Endothelial cell of umbilical vein (primary cell): ENCODE measurements at regions not wholly inside any gene's neighbourhood (a gene's known extent, or its start where the extent isn't known, plus 50 kb on each side); places are given as distances from the start of the nearest gene placed in this dataset.

Experiments used
- BruUV-seq: library from RNA; stranded (reverse); fragments of 400-500 nt; replicated peaks from 2 replicates; lab custom pipeline; 2021; lab: Mats Ljungman, UMichigan
- CTCF ChIA-PET: fragments of 300-600, 350-600 bp; sonication (Branson Sonifier 250); formaldehyde crosslinking; loops from one replicate; lab custom pipeline; 2021; ENCODE audit warnings: antibody characterized with exemption, inconsistent platforms; lab: Charles Lee
- POLR2A ChIA-PET: fragments of 300-600, 350-600 bp; sonication (Branson Sonifier 250); formaldehyde crosslinking; loops from one replicate; lab custom pipeline; 2021; ENCODE audit warnings: antibody characterized with exemption, inconsistent platforms; lab: Charles Lee
- DNase-seq: peaks from one replicate; pipeline ENCODE4 v3.0.0-alpha.2; 2011; ENCODE audit warnings: low read depth, low spot score
- FAIRE-seq: peaks from 2 replicates; lab custom pipeline; 2011; peaks lifted over from hg19 to GRCh38; lab: Jason Lieb, UNC
- H2AFZ ChIP-seq: 2 replicates; pipeline ENCODE4 v1.6.0; 2012; ENCODE audit warnings: low read depth, low read length, control low read depth, inconsistent platforms
- H3K27ac ChIP-seq: 2 replicates; pipeline ENCODE4 v1.5.1; 2011; ENCODE audit warnings: low read depth, mild to moderate bottlenecking, control low read depth, low read length, moderate library complexity; ENCODE audit not compliant: insufficient read depth
- H3K27me3 ChIP-seq, 2 experiments: 2 replicates each; pipeline versions ENCODE4 v1.6.0 to v1.6.1; 2011; ENCODE audit warnings: low read length in 2 of 2, mixed read lengths in 1 of 2; ENCODE audit not compliant: control insufficient read depth in 2 of 2, insufficient read depth in 2 of 2
- H3K36me3 ChIP-seq, 2 experiments: 2 replicates in 1 of 2; 3 replicates in 1 of 2; pipeline ENCODE4 v1.5.1; 2011; ENCODE audit warnings: low read length in 2 of 2, mild to moderate bottlenecking in 1 of 2, moderate library complexity in 1 of 2; ENCODE audit not compliant: control insufficient read depth in 2 of 2, insufficient read depth in 2 of 2; ENCODE audit errors: extremely low read depth in 1 of 2
- H3K4me1 ChIP-seq: 3 replicates; pipeline ENCODE4 v1.5.1; 2011; ENCODE audit warnings: mild to moderate bottlenecking, low read length; ENCODE audit not compliant: control insufficient read depth, insufficient read depth; ENCODE audit errors: extremely low read depth
- H3K4me2 ChIP-seq: 2 replicates; pipeline ENCODE4 v1.6.1; 2011; ENCODE audit warnings: low read length, control low read depth, mixed read lengths; ENCODE audit not compliant: insufficient read depth
- H3K4me3 ChIP-seq, 3 experiments: fragments of 200-600 bp in 1 of 3; sonication (generic), shearing (Covaris generic) in 1 of 3; replicated peaks in 1 of 3; 2 replicates each; pipeline ENCODE4 v1.5.1; 2011 to 2016; ENCODE audit warnings: control low read depth in 3 of 3, low read length in 3 of 3, mild to moderate bottlenecking in 2 of 3, inconsistent platforms in 1 of 3, low read depth in 1 of 3, moderate library complexity in 1 of 3; ENCODE audit not compliant: insufficient read depth in 1 of 3
- H3K79me2 ChIP-seq: 2 replicates; pipeline ENCODE4 v1.6.0; 2012; ENCODE audit warnings: low read length, inconsistent platforms; ENCODE audit not compliant: control insufficient read depth, insufficient read depth
- H3K9ac ChIP-seq: replicated peaks from 2 replicates; pipeline ENCODE3; 2011; ENCODE audit warnings: low read length, control low read depth; ENCODE audit not compliant: insufficient read depth; ENCODE audit errors: extremely low read depth
- H3K9me1 ChIP-seq: replicated peaks from 3 replicates; pipeline ENCODE4 v1.6.0; 2011; ENCODE audit warnings: mild to moderate bottlenecking, low read length; ENCODE audit not compliant: control insufficient read depth, insufficient read depth; ENCODE audit errors: extremely low read depth
- H3K9me3 ChIP-seq: replicated peaks from 2 replicates; pipeline ENCODE4 v1.5.1; 2012; ENCODE audit warnings: low read length, inconsistent platforms; ENCODE audit not compliant: control insufficient read depth, insufficient read depth
- H4K20me1 ChIP-seq: replicated peaks from 2 replicates; pipeline ENCODE3; 2011; ENCODE audit warnings: mild to moderate bottlenecking, low read length; ENCODE audit not compliant: control insufficient read depth, insufficient read depth; ENCODE audit errors: extremely low read depth
- CTCF ChIP-seq, 2 donors: IDR thresholded peaks; 1 replicate in 1 of 2; 2 replicates in 1 of 2; pipeline ENCODE4 v1.5.1; 2011; ENCODE audit warnings: low read length in 2 of 2, mild to moderate bottlenecking in 2 of 2, moderate library complexity in 2 of 2, control low read depth in 1 of 2, inconsistent platforms in 1 of 2, low read depth in 1 of 2; ENCODE audit not compliant: insufficient read depth in 1 of 2; ENCODE audit errors: extremely low read depth in 1 of 2
- EZH2 ChIP-seq: IDR thresholded peaks from 2 replicates; pipeline ENCODE4 v1.6.1; 2012; ENCODE audit warnings: borderline replicate concordance, low read depth, mild to moderate bottlenecking, moderate library complexity, low read length, inconsistent platforms; ENCODE audit not compliant: severe bottlenecking
- FOS ChIP-seq: IDR thresholded peaks from 2 replicates; pipeline ENCODE4 v1.6.1; 2011; ENCODE audit warnings: mild to moderate bottlenecking, low read length, moderate library complexity, borderline replicate concordance; ENCODE audit not compliant: insufficient read depth
- GATA2 ChIP-seq: IDR thresholded peaks from 2 replicates; pipeline ENCODE4 v1.7.0; 2011; ENCODE audit warnings: low read depth, mild to moderate bottlenecking, moderate library complexity, mixed read lengths, low read length; ENCODE audit not compliant: insufficient read length, insufficient read depth
- JUN ChIP-seq: IDR thresholded peaks from 2 replicates; pipeline ENCODE4 v1.6.1; 2011; ENCODE audit warnings: borderline replicate concordance, low read depth; ENCODE audit not compliant: insufficient read length, insufficient read depth
- MYC ChIP-seq: IDR thresholded peaks from one replicate; pipeline ENCODE4 v1.6.1; 2011; ENCODE audit warnings: mild to moderate bottlenecking, low read depth, low read length
- POLR2A ChIP-seq: IDR thresholded peaks from 2 replicates; pipeline ENCODE4 v1.6.1; 2012; ENCODE audit warnings: low read depth, mild to moderate bottlenecking, control low read depth, low read length
- POLR2AphosphoS5 ChIP-seq: IDR thresholded peaks from 2 replicates; pipeline ENCODE4 v1.6.1; 2012; ENCODE audit warnings: low read depth, mild to moderate bottlenecking, control low read depth, low read length, moderate library complexity; ENCODE audit not compliant: insufficient read depth
- dilution Hi-C: fragments of 300-500 bp; cut with MboI; formaldehyde crosslinking; loops from one replicate; pipeline ENCODE4 v1.15.0; 2019; ENCODE audit warnings: low sequenced_read_pairs; ENCODE audit not compliant: extremely low pct_ligation_motif_present
- intact Hi-C: fragments of 100-400 bp; cut with micrococcal nuclease; formaldehyde crosslinking; loops from one replicate; pipeline ENCODE4 v1.10.0; 2022
- TF ChIP-seq, protein P1 (sequence below): IDR thresholded peaks from 2 replicates; pipeline ENCODE4 v1.6.1; 2011; ENCODE audit not compliant: insufficient read depth, insufficient read length

DNA sequence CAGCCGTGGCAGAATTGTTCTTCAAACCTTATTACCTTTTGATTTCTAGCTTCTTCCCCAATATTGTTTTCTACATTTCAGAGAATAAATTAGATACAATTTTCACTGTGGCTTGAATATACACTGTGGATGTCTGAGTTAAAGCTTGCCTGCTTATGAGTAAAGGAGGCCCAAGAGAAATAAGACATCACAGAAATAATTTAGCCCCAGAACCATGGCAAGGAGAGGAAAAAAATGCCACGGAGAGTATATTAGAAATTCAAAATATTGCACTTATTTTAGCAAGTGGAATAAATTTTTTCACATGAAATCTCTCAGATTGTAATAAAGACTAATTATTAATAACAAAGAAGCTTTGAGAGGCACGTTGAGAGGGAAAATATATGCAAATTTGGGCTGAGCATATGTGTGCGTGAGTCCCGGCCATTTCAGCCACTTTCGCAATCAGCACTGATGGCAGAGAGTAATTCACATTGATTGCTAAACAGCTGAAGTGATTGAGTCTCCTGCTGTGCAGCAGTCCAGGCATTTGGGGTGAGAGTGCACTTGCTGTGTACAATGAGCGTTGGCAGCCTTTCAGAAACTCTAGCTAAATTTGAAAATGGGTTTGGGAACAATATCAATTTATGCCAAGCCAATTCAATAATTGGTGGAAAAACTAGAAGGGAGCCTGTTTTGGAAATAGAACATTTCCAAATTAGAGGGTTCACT is 596.0 kb downstream of the EPM2A start:
- no TSS peak for BruUV-seq
- H2AFZ ChIP-seq, result no peak overlapping the region

More for the DNA sequence above, 596.0 kb downstream of the EPM2A start:
- Histone ChIP-seq H3K27me3 (no peaks in the 10 kb centered on the region), H4K20me1 (no peaks in the 10 kb centered on the region), H3K4me2 (no peak overlapping the region), H3K9me3 (no peaks in the 10 kb centered on the region), H3K4me1 (no peaks in the 10 kb centered on the region), H3K4me3 (no peak overlapping the region), H3K9ac (no peak overlapping the region), H3K27ac (no peak overlapping the region), H3K79me2 (no peaks in the 10 kb centered on the region), H3K36me3 (no peaks in the 10 kb centered on the region), H3K9me1 (no peaks in the 10 kb centered on the region)
- no peak for FAIRE-seq
- intact Hi-C loops (loop anchor here (10.0 kb wide), 1 partner anchor 554 kb away; no protein-coding TSS in a partner anchor), dilution Hi-C loops (no loop called here)
- no peak for DNase-seq
- ChIA-PET POLR2A (no interaction called here), CTCF (no interaction called here)
- TF ChIP-seq CTCF (IDR thresholded peaks at IDR 0.05; ENCODE audit: extremely low read depth in 1 of 2, insufficient read depth in 1 of 2, low read depth in 1 of 2, low read length in 2 of 2), result no peak
- no peak for TF ChIP-seq FOS
- TF ChIP-seq, protein P1, sequence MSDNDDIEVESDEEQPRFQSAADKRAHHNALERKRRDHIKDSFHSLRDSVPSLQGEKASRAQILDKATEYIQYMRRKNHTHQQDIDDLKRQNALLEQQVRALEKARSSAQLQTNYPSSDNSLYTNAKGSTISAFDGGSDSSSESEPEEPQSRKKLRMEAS, result no peak
- TF ChIP-seq POLR2AphosphoS5, result no peak
- no peak for TF ChIP-seq EZH2
- no peak for TF ChIP-seq MYC
- TF ChIP-seq POLR2A, result no peak
- TF ChIP-seq JUN, result no peak
- no peak for TF ChIP-seq GATA2
